Effector memory CD8-positive, alpha-beta T cell (primary cell): ENCODE measurements at regions not wholly inside any gene's neighbourhood (a gene's known extent, or its start where the extent isn't known, plus 50 kb on each side); places are given as distances from the start of the nearest gene placed in this dataset.
"Not testable (repeated sequence)": the region's sequence is repeated elsewhere in the genome, so short reads cannot be mapped to it uniquely, and the experiment has no call there.

ENCODE experiments used
- ATAC-seq: fragments of 150-1000 bp; cut with Tn5 transposase; replicated peaks from 2 replicates; pipeline ENCODE4 v1.10.0; 2021; ENCODE audit warnings: mild to moderate bottlenecking, moderate library complexity
- DNase-seq, 3 experiments: peaks; one replicate each; pipeline ENCODE4 v3.0.0; 2021
- H3K27ac Mint-ChIP-seq, 2 donors: one replicate each; pipeline ENCODE4 v1.8.0; 2022; ENCODE audit warnings: mild to moderate bottlenecking in 2 of 2, mixed read lengths in 2 of 2, moderate library complexity in 2 of 2
- H3K27me3 Mint-ChIP-seq, 2 donors: one replicate each; pipeline ENCODE4 v1.8.0; 2022; ENCODE audit warnings: mixed read lengths in 2 of 2
- H3K36me3 Mint-ChIP-seq: one replicate; pipeline ENCODE4 v1.8.0; 2022; ENCODE audit warnings: mild to moderate bottlenecking, moderate library complexity, mixed read lengths; ENCODE audit not compliant: insufficient read depth
- H3K4me1 Mint-ChIP-seq, 2 donors: one replicate each; pipeline ENCODE4 v1.8.0; 2022; ENCODE audit warnings: low read depth in 2 of 2, mixed read lengths in 2 of 2
- H3K4me3 Mint-ChIP-seq, 2 donors: one replicate each; pipeline ENCODE4 v1.8.0; 2022; ENCODE audit warnings: mild to moderate bottlenecking in 2 of 2, mixed read lengths in 2 of 2, moderate library complexity in 2 of 2
- H3K9me3 Mint-ChIP-seq, 2 donors: one replicate each; pipeline ENCODE4 v1.8.0; 2022; ENCODE audit warnings: mixed read lengths in 2 of 2

- Mint-ChIP-seq H3K27me3 (no peaks in the 10 kb centered on the region), H3K9me3 (no peaks in the 10 kb centered on the region), H3K4me3 (no peak overlapping the region), H3K4me1 (no peaks in the 10 kb centered on the region), H3K27ac (no peak overlapping the region), H3K36me3 (peaks cover under 1% of the 10 kb centered on the region)
- ATAC-seq (no peak), DNase-seq (no peak)
These were observed 206.4 kb downstream of the MEX3B start for GRCh38 chr15:81839387-81839786.

GRCh38 chr15:81835731-81836130 is 210.1 kb downstream of the MEX3B start:
- no peak overlapping the region for H3K4me3 Mint-ChIP-seq
- peaks cover 3% of the 10 kb centered on the region for H3K36me3 Mint-ChIP-seq
- no peak overlapping the region for H3K27ac Mint-ChIP-seq
- H3K4me1 Mint-ChIP-seq = no peaks in the 10 kb centered on the region
- no peaks in the 10 kb centered on the region for H3K9me3 Mint-ChIP-seq
- no peak for ATAC-seq
- no peak for DNase-seq
- H3K27me3 Mint-ChIP-seq = peaks cover 0 to 9% of the 10 kb centered on the region in 2 donors

- peaks cover 3% of the 10 kb centered on the region for H3K36me3 Mint-ChIP-seq
- H3K9me3 Mint-ChIP-seq = no peaks in the 10 kb centered on the region
- H3K27me3 Mint-ChIP-seq = peaks cover 0 to 9% of the 10 kb centered on the region in 2 donors
- no peak overlapping the region for H3K4me3 Mint-ChIP-seq
- no peaks in the 10 kb centered on the region for H3K4me1 Mint-ChIP-seq
- no peak for ATAC-seq
- no peak for DNase-seq
- no peak overlapping the region for H3K27ac Mint-ChIP-seq
These were observed 215.3 kb downstream of the MEX3B start for GRCh38 chr15:81830520-81830919.

GRCh38 chr15:81829918-81830317 is 215.9 kb downstream of the MEX3B start:
- peaks cover 0 to 9% of the 10 kb centered on the region in 2 donors for H3K27me3 Mint-ChIP-seq

GRCh38 chr15:81828135-81828534 is 217.7 kb downstream of the MEX3B start:
- H3K4me1 Mint-ChIP-seq = no peaks in the 10 kb centered on the region
- H3K27ac Mint-ChIP-seq = no peak overlapping the region
- H3K9me3 Mint-ChIP-seq = no peaks in the 10 kb centered on the region

More at GRCh38 chr15:81829918-81830317, 215.9 kb downstream of the MEX3B start:
- no peak for DNase-seq
- Mint-ChIP-seq H3K36me3 (peaks cover 3% of the 10 kb centered on the region), H3K4me3 (no peak overlapping the region), H3K27ac (no peak overlapping the region), H3K4me1 (no peaks in the 10 kb centered on the region), H3K9me3 (no peaks in the 10 kb centered on the region)
- no peak for ATAC-seq

GRCh38 chr15:81825136-81825535 is 220.7 kb downstream of the MEX3B start:
- ATAC-seq (no peak), DNase-seq (no peak)
- Mint-ChIP-seq H3K4me1 (no peaks in the 10 kb centered on the region), H3K9me3 (no peaks in the 10 kb centered on the region), H3K27me3 (peaks cover 2 to 11% of the 10 kb centered on the region in 2 donors), H3K27ac (no peak overlapping the region), H3K36me3 (no peaks in the 10 kb centered on the region), H3K4me3 (no peak overlapping the region)

More at GRCh38 chr15:81828135-81828534, 217.7 kb downstream of the MEX3B start:
- Mint-ChIP-seq H3K27me3 (peaks cover 0 to 8% of the 10 kb centered on the region in 2 donors), H3K4me3 (no peak overlapping the region), H3K36me3 (no peaks in the 10 kb centered on the region)
- no peak for ATAC-seq
- no peak for DNase-seq

- H3K27me3 Mint-ChIP-seq = peaks cover 10 to 37% of the 10 kb centered on the region in 2 donors
- not testable (repeated sequence) for DNase-seq, H3K27ac Mint-ChIP-seq, ATAC-seq, H3K4me1 Mint-ChIP-seq, H3K4me3 Mint-ChIP-seq, H3K36me3 Mint-ChIP-seq, H3K9me3 Mint-ChIP-seq
These were observed 223.2 kb downstream of the MEX3B start for GRCh38 chr15:81822587-81822986.

GRCh38 chr15:81819924-81820635 is 225.7 kb downstream of the MEX3B start:
- Mint-ChIP-seq H3K36me3 (no peaks in the 10 kb centered on the region), H3K27ac (no peak overlapping the region), H3K4me3 (no peak overlapping the region), H3K4me1 (no peaks in the 10 kb centered on the region), H3K9me3 (no peaks in the 10 kb centered on the region), H3K27me3 (peaks cover 14 to 46% of the 10 kb centered on the region in 2 donors)
- no peak for DNase-seq
- ATAC-seq = no peak

GRCh38 chr15:81814882-81815455 is 230.8 kb downstream of the MEX3B start:
- no peaks in the 10 kb centered on the region for H3K9me3 Mint-ChIP-seq
- no peak for DNase-seq
- ATAC-seq = no peak
- H3K4me1 Mint-ChIP-seq = no peaks in the 10 kb centered on the region
- no peak overlapping the region for H3K27ac Mint-ChIP-seq
- no peak overlapping the region for H3K4me3 Mint-ChIP-seq
- peaks cover 10 to 70% of the 10 kb centered on the region in 2 donors for H3K27me3 Mint-ChIP-seq
- no peaks in the 10 kb centered on the region for H3K36me3 Mint-ChIP-seq

- Mint-ChIP-seq H3K4me1 (no peaks in the 10 kb centered on the region), H3K4me3 (no peak overlapping the region), H3K36me3 (no peaks in the 10 kb centered on the region), H3K27ac (no peak overlapping the region), H3K27me3 (peaks cover 5 to 52% of the 10 kb centered on the region in 2 donors), H3K9me3 (peaks cover 0 to 2% of the 10 kb centered on the region in 2 donors)
- DNase-seq (no peak), ATAC-seq (no peak)
These were observed 232.6 kb downstream of the MEX3B start for GRCh38 chr15:81813215-81813614.

GRCh38 chr15:81812456-81812855 is 233.4 kb downstream of the MEX3B start:
- peaks cover 0 to 2% of the 10 kb centered on the region in 2 donors for H3K9me3 Mint-ChIP-seq
- no peaks in the 10 kb centered on the region for H3K4me1 Mint-ChIP-seq
- no peak overlapping the region for H3K27ac Mint-ChIP-seq
- DNase-seq = no peak
- peaks cover 3 to 44% of the 10 kb centered on the region in 2 donors for H3K27me3 Mint-ChIP-seq
- no peak overlapping the region for H3K4me3 Mint-ChIP-seq
- no peaks in the 10 kb centered on the region for H3K36me3 Mint-ChIP-seq
- no peak for ATAC-seq

GRCh38 chr15:81811736-81812135 is 234.1 kb downstream of the MEX3B start:
- peaks cover 1 to 2% of the 10 kb centered on the region in 2 donors for H3K9me3 Mint-ChIP-seq
- peaks cover 0 to 38% of the 10 kb centered on the region in 2 donors for H3K27me3 Mint-ChIP-seq
- no peak for DNase-seq
- no peaks in the 10 kb centered on the region for H3K36me3 Mint-ChIP-seq
- ATAC-seq = no peak
- no peak overlapping the region for H3K27ac Mint-ChIP-seq
- H3K4me1 Mint-ChIP-seq = no peaks in the 10 kb centered on the region
- no peak overlapping the region for H3K4me3 Mint-ChIP-seq

GRCh38 chr15:81809543-81809942 is 236.3 kb downstream of the MEX3B start:
- peaks cover 2 to 5% of the 10 kb centered on the region in 2 donors for H3K9me3 Mint-ChIP-seq
- no peak overlapping the region for H3K4me3 Mint-ChIP-seq
- DNase-seq (no peak), ATAC-seq (no peak)
- no peaks in the 10 kb centered on the region for H3K36me3 Mint-ChIP-seq
- peaks cover 0 to 31% of the 10 kb centered on the region in 2 donors for H3K27me3 Mint-ChIP-seq
- H3K4me1 Mint-ChIP-seq = no peaks in the 10 kb centered on the region
- H3K27ac Mint-ChIP-seq = no peak overlapping the region

- H3K27ac Mint-ChIP-seq = no peak overlapping the region
- peaks cover 2 to 5% of the 10 kb centered on the region in 2 donors for H3K9me3 Mint-ChIP-seq
- no peak for DNase-seq
- no peaks in the 10 kb centered on the region for H3K36me3 Mint-ChIP-seq
- no peak for ATAC-seq
- H3K27me3 Mint-ChIP-seq = peaks cover 0 to 20% of the 10 kb centered on the region in 2 donors
- H3K4me3 Mint-ChIP-seq = no peak overlapping the region
- no peaks in the 10 kb centered on the region for H3K4me1 Mint-ChIP-seq
These were observed 238.0 kb downstream of the MEX3B start for GRCh38 chr15:81807806-81808205.
